ENCODE measurements at regions not wholly inside any gene's neighbourhood (a gene's known extent, or its start where the extent isn't known, plus 50 kb on each side); places are given as distances from the start of the nearest gene placed in this dataset.

DNA sequence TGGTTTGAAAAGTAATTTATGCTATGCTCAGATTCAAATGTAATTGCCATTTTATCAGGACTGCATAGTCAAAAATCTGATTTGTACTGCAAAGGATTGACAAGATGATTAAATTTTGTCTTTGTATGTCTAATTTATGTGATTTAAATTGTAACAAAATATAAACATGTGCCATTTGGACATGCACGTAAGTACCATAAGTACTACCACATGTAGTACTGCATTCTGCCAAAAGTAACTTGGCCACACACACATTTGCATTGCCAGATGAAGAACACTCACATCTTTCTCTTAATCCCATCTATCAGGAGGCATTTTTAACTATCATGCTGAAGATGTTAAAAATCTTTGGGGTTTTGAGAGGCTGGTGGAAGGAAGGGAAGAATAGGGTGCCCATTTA lies 133.3 kb downstream of the KLF12 start:
- no peak for DNase-seq (ENCODE audit: low read depth)

DNA sequence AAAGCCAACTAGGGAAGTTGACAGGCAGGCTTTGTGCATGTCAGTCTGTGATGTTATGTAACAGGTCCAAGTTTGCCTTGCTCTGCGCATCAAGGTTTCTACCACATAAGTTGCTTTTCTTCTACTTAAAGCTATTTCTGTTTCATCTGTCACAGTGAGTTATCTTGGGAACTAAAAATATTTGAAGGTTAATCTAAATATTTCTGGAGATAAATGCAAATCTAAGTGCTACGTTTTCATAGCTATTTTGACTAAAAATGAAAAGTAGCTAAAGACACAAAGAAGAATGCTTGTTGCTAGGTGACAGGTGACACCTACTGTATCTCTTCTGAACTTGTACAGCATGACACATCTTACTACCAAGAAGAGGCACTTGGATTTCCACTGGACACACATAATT lies 135.6 kb downstream of the KLF12 start:
- peak; percentile 1 for DNase-seq (ENCODE audit: low read depth)

DNA sequence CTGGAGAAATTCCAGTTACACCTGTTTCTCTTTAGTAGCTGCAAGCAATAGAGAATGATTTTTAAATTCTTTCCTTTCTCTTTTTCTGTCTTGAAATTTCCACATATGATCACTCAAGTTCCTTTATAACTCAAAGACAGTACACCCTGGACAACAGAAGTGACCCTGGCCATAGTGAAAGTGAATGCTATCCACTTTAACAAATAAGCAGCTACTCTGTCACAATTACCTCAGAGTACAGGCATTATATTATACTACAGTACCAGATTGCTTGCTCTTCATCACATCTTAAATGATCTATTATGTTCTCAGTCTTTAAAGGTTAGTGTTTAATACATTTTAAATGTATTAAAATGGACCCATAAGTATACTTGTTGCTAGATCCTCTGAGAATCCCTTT lies 136.2 kb downstream of the KLF12 start:
- DNase-seq (ENCODE audit: low read depth), result no peak

DNA sequence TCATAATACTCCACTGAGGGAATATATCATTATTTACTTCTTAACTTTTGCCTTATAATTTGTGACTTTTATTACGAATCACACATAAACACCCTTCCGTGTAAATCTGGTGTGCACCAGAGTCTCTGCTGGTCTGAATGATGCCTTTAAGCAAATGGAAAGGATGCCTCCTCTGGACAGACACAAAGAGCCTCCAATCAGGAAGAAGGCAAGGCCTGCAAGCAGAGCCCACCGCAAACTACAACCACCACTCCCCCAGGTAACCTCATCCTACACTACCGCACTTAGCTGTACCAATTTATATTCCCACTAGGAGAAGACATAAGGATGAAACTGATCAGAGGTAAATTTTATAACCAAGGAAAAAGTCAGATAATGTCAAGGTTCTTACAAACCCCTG lies 137.6 kb downstream of the KLF12 start:
- DNase-seq (ENCODE audit: low read depth), result no peak

DNA sequence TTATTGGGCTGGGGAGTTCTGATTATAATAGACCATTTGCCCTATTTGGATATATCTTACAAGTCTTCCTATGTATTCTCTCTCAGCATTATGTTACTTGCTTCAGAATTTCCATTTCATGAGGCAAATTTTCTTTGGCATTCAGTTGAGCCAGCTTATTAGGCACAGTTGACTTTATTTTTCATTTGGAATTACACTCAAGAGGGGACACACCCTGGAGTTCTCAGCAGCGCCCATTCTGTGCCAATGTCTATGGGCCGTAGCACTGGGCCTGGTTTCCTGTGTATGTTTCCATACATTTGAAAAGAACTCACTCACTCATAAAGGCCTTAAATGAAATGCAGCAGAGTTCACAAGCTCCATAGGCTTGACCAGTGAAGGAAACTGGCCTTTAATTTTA lies 138.5 kb downstream of the KLF12 start:
- no peak for DNase-seq (ENCODE audit: low read depth)

DNA sequence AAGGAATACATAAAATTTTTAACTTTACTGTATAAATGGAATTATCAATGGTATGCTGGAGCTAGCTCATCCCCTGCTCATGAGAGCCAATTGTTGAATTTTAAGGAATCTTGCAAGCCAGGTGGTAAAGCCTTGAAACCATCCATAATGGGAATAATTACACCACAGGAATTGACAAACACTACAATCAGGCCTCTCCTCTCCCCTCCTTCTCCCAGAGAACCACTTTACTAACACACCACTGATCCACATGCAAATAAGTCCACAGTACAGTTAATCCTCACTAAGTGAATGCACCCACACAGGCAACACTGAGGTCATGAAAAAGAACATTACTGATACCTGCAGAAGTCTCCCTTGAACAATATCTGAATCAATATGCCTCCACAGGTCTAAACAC lies 140.5 kb downstream of the KLF12 start:
- DNase-seq (ENCODE audit: low read depth), result no peak

DNA sequence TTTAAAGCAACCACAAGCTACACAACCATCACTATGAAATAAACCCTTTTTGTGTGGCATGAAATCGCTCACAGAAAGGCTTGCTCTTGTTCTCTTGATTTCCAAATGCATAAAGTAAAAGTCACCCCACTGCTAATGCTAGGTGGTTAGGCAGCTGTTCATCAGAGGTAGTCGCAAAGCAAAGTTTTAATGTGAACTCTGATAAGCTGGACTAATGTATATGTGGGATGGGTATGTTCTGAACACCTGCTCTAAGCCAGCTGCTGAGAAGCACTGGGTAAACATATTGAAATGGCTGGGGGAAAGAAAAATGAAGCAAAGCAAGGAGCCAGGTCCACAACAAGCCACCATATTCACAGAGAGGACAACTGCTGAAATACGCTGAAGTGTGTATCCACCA lies 142.3 kb downstream of the KLF12 start:
- DNase-seq (ENCODE audit: low read depth), result no peak

DNA sequence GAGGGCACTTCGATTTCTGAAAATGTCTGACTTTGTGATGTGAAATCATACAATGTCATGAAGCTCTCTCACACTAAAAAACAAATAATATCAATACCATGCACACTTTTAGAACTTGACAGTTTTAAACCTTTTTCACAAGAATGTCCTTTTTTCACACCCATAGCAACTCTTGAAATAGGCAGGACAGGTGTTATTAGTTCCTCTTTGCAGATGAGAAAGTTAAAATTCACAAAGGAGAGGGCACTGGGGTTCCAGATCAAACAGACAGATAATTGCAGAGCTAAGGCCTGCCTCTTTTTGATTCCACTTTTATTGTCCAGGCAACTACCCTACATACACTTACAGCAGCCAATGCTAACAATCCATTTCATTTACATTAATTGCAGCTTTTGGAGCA lies 142.8 kb downstream of the KLF12 start:
- no peak for DNase-seq (ENCODE audit: low read depth)

DNA sequence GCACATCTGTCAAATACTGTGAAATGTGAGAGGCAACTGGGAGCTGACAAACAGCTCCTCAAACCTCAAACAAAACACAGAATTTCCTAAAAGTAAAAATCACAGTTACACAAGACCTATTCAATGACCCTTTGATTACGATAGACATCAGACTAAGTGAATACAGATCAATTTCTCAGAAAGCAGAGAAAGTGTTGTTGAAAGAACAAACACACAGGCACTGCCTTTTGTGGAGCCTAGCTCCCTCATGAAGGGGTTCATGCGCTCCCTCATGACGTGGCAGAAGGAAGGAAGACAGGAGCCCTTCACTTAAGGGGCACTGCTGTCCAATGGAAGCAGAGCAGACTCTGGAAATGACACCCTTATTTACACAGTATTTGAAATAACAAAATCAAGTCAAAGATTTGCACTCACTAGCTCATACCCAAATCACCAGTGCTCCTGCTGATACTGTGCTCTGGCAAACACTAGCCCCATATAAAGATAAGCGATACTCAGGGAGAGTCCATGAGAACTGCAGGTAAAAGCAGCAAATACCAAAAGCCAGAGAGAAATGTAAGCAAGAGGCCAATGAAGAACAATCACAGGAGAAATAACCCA lies 144.9 kb downstream of the KLF12 start:
- no peak for DNase-seq (ENCODE audit: low read depth)

DNA sequence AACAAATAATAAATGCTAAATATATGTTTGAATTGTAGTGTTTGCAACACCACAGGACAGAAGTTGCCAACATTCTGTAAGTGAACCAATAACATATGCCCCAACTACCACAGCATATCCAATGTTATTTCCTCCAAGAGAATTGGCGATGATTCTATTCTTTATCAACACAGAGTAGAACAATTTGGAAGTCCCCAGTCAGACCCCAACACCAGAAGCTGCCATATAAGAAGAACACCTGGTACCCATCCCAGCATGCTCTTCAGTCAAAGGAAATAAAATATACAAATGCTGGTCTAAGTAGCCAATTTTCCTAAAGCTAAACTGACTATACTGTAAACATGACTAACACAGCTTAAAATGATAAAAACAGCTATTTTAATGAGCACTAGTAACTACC lies 145.7 kb downstream of the KLF12 start:
- DNase-seq (ENCODE audit: low read depth), result no peak

DNA sequence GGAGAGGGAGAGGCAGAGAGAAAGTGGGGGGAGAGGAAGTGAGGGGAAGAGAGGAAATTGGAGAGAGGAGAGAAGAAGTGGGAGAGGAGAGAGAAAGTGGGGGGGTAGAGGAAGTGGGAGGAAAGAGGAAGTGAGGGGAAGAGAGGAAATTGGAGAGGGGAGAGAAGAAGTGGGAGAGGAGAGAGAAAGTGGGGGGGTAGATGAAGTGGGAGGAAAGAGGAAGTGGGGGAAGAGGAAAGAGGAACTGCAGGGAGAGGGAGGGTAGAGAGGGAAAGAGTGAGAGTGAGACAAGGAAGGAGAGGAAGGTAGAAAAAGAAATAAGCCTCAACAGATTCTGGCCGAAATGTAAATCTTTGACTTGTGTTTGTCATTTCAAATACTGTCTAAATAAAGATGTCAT lies 146.6 kb downstream of the KLF12 start:
- no peak for DNase-seq (ENCODE audit: low read depth)

DNA sequence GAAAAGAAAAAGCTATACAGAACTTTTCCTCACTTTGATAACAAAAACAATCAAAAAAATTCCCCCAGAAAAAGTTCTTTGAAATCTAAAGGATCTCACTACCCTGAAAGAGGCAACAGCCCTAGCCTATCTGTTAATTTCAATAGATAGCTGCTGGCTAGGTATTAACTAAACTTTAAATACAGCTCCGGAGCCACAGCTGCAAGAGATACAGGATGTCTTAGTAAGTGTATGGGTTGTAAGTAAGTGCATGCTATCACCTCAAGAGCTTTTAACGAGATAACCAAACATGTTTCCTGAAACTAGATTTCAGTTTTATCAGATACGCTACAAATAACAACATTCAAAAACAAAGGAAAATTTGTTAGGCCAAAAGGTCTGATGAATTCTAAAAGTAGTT lies 148.4 kb downstream of the KLF12 start:
- DNase-seq (ENCODE audit: low read depth), result no peak

DNA sequence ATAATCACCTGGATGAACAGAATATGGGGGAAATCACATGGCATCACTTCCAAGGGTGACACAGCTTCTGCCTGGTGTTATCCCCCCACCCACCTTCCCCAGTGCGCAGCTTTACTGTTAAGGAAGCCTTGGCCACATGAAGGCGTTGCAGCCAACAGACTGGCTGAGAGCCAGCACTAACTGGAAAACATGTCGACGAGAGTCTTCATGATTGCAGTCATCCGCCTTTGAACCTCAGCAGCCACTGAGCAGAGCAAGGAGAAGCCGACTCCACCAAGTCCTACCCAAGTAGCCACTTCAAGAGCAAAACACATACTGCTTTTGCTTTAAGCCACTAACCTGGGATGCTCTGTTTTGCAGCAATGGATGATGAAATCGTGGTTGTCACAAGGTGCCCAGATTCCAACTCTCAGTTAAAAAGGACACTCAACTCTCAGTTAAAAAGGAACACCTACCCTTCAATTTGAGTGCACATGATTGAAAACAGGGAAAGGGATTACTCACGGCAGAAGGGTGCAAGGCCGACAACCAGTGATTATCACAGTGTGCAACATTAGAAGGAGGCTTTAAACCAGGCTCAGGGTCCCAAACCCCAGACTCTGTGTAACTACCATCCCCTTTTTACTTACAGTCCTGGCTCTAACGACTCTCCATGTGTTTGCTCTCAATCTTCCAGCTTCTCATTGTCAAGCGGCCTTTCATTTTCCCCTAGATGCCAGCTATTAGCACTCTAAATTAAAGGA lies 149.1 kb downstream of the KLF12 start:
- no peak for DNase-seq (ENCODE audit: low read depth)

DNA sequence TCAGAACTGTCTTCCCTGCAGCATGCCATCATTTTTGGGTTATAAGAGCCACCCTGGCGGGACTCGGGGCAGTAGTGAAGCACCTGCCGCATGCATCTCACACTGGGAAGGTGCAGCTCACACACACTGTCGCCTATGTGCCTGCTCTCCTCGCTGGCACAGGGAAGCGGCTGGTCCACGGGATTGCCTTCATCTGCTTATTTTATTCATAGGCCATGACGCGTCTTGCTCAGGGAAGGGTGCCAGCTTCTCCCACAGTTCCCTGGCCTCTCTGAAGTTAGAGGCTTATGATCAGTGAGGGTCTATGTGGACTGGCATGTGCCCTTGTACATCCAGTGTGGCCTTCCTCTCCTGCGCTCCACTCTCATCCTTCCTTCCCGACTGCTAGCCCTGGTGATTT lies 150.0 kb downstream of the KLF12 start:
- DNase-seq (ENCODE audit: low read depth), result no peak

DNA sequence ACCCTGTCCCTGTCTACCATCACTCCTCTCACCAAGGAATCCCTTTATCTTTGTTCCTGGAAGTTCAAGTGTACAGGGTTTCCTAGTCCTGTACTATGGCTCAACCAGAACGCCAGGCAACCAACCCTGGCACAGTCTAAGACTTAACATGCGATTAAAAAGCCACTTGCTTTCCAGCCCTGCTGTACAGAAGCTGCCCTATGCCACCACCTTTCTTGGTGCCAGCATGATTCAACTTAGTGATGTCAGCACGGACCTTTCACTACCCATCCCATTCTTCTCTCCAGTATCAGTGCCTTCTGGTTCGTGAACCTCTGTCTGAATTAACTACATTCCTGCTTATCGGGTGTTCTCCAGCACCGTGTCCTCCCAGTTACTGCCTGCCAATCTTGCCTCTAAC lies 151.1 kb downstream of the KLF12 start:
- peak; percentile 2 for DNase-seq (ENCODE audit: low read depth)

DNA sequence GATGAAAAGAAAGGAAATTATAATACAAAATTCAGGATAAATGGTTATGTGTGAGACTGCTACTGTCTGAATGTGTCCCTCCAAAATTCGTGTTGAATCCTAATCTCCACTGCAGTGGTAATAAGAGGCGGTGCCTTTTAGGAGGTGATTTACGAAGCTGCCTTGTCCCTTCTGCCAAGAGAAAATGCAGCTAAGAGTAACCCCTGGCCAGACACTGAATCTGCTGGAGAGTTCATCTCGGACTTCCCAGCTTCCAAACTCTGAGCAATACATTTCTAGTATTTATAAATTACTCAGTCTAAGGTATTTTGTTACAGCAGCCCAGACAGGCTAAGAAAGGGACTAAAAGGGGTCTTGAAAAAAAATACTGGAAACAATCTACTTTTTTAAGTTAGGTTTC lies 152.6 kb downstream of the KLF12 start:
- DNase-seq (ENCODE audit: low read depth), result no peak

DNA sequence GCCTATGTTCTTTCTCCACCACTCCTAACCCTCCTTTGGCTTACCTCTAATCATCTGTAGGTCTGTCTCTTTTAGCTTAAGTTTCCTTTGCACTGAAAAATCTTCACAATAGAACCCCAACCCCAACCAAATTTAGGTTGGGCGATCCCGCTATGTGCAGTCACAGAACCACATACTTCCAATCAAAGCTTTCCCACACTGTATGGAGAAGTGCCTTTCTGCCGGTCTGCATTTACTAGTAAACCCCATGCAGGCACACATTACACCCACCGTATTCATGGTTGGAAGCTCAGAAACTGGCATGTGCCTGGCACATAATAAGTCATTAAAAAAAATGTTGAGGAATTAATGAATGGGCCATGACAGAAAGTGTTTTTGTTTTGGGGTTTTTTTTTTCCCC lies 158.4 kb downstream of the KLF12 start:
- no peak for DNase-seq (ENCODE audit: low read depth)

DNA sequence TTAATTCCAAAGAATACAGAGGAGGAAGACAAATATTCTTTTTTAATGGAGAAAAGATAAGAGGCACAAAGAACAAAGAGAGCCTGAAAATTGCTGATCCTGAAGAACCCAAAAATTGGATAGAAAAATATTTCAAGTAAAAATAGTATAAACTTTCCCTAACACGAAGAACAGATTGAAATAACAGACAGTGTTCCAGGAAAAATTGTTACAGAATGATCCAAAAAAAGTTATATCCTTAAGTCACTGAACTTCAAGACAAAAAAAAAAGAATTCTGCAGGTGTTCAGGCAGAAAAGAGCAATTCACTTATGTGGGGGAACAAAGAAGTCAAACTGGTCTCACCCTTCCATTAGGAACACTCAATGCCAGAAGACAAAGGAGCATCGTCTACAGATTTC lies 160.2 kb downstream of the KLF12 start:
- no peak for DNase-seq (ENCODE audit: low read depth)

DNA sequence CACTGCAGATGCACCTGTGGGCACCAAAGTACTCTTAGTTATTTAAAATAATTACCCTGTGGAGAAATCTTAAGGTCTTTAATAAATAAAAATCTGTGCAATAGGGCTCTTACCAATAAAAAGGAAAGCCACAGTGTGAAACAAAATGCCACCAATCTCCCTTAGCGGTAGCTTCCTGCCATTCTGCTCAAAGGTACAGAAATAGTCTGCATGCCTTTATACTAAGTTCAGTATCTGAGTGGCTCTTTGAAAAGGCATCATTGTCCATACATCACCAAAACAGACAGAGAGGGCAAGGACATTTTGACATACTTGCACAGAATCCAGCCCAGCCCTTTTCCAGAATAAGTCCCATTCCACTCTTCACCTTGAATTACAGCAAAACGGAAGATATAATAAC lies 161.0 kb downstream of the KLF12 start:
- no peak for DNase-seq (ENCODE audit: low read depth)

DNA sequence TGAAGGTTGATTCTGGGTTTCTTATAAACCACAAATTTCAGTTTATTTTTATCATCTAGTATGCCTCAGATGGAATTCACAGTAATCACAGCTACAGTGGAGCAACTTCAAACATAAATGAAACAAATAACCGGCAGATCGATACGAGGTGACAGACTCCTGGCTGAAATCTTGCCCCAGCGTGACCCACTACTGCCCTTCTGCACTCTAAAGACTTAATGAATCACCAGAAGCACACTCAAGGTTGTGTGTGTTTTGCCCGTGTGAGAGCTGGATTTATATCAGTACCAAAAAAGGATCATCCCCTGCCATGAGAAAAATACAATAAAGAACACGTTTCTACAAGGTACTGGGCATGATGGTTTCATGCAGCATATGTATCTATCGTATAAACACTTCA lies 161.7 kb downstream of the KLF12 start:
- DNase-seq (ENCODE audit: low read depth), result no peak

DNA sequence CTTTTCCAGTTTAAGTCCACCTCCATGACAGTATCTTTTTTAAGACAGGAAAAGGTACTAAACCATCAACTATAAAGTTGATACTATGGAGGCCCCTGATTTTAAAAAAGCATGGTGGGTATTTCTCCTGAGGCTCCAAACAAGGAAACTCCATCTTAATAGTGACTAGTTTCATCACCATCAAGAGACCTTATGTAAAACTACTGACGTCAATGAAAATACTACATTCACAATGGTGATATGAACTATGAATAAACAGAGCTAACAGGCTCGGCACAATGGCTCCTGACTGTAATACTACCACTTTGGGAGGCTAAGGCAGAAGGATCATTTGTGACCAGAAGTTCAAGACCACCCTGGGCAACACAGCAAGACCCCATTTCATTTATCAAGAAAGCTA lies 162.7 kb downstream of the KLF12 start:
- DNase-seq (ENCODE audit: low read depth), result no peak

DNA sequence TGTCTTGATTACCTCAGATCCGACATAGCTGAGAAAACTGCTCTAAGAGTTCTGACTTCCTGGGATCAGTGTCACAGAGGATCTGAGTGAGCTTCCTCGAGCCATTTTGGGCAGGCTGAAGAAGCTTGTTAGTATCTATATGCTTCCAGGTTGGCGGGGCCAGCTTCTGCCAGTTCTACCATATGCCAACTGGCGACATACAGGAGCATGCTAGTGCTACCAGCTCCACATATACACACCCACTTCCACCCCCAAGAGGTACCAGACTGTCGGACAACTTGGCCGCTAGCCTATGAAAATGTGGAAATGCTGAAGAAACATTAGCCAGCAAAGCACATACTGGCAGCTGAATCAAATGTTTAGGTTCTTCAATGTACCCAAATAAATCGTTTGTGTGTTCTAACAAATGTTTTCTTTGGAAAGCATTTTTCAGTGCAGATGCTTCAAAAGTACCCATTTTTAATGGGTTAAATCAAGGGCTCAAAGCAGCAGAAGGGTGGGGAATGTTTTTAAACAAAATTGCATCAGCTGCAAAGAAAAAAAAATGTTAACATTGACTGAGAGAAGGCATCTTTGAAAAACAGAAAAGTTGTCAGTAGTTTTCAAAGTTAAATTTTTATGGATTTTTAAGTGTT lies 163.7 kb downstream of the KLF12 start:
- no peak for DNase-seq (ENCODE audit: low read depth)

DNA sequence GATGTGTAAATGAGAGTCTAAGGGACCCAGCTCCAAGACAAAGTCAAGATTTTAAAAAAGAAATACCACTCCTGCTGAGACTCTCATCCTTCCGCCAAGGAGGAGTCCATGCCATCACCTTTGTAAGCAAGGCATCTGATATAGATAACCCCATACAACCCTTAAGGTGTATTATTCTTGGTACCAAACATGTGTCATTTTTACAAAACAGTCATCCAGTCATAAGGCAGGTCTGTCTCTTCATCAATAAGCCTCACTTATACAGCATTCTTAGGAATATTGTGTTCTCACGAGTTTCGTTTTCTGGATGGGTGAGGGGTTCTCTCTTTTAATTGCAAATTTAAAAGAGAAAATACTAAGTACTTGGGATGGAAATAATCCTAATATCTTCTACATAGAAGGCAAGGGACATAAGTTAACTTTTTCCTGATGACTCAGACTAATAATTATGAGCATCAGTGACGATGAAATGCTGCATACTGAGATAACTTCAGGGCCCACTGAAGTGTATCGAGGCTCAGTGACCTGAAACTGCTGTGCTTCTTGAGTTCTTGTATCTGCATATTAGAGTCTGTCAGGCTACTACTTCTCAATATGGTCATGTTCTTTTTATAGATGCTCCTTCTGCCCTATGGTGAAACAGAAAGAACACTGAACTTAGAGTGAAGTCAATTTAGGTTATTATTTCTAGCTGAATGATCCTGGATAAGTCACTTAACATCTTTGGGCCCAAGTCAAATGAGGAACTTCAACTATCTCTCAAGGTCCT lies 166.6 kb downstream of the KLF12 start:
- DNase-seq (ENCODE audit: low read depth), result no peak

Data from M059J (cell line).